Endometrial microvascular endothelial cells (primary cell): ENCODE measurements at regions not wholly inside any gene's neighbourhood (a gene's known extent, or its start where the extent isn't known, plus 50 kb on each side); places are given as distances from the start of the nearest gene placed in this dataset.
"Not testable (repeated sequence)": the region's sequence is repeated elsewhere in the genome, so short reads cannot be mapped to it uniquely, and the experiment has no call there.

Experiments
- in situ Hi-C: cut with HindIII; loops from 2 replicates; pipeline ENCODE4 v1.10.0; 2017; ENCODE audit warnings: low sequenced_read_pairs, low pct_unique_long_range_greater_than_20kb; ENCODE audit errors: inconsistent ontology term

DNA sequence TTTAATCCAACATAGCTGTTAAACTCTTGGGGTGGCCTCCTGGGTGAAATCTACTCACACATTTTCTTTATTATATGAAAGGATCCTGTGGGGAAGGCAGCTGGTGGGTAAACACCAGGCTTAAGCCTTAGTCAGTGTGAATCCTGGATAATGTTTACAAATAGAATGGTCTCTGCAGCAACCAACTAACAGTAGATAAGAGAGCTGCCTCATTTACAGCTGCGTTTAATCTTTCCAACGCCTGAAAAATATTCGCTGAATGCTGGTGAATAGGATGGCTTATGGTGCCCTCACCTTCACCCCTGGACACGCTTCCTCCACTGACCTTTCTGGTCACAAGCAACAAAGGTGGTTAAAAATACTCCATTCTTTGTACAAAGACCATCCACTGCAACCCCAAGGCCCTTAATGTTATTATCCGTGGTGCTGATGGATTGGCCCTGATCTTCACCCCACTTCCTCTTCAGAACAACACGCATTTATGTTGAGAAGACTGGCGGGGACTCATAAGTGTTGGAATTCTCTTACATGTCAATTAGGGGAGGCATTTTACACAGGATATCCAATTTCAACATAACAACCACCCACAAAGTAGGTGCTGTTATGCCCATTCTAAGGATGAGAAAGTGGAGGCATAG lies 120.0 kb upstream of the FRMD4B start:
- in situ Hi-C loops: no loop called here

DNA sequence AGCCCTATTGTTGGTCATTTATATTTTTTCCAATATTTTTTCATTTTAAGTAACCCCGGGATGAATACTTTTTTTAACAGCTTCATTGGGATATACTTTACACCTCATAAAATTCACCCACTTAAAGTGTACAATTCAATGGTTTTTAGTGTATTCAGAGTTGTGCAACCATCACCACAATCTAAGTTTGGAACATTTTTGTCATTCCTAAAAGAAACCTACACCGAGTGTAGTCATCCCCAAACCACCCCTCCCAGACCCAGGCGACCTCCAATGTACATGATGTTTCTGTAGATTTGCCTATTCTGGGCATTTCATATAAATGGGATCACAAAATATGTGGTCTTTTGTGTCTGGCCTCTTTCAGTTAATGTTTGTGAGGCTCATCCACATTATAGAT lies 118.3 kb upstream of the FRMD4B start:
- in situ Hi-C loops: no loop called here

DNA sequence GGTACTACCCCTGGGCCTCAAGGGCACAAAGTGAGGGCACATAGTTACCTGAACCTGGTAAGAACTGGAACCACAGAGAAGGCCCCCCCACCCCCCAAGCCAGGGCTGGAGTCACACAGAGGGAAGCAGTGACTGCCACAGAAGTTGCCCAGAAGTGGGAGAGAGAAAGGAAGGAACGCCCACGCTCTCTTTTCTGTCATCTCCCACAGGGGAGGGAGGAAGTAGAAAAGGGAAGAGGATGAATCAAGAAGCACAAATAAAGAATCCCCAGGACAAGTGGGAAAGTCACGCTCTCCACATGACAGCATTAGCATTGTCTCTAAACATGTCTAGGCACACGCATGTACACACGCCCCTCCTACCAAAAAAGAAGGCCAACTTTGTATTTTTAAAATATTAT lies 114.7 kb upstream of the FRMD4B start:
- in situ Hi-C loops: no loop called here

DNA sequence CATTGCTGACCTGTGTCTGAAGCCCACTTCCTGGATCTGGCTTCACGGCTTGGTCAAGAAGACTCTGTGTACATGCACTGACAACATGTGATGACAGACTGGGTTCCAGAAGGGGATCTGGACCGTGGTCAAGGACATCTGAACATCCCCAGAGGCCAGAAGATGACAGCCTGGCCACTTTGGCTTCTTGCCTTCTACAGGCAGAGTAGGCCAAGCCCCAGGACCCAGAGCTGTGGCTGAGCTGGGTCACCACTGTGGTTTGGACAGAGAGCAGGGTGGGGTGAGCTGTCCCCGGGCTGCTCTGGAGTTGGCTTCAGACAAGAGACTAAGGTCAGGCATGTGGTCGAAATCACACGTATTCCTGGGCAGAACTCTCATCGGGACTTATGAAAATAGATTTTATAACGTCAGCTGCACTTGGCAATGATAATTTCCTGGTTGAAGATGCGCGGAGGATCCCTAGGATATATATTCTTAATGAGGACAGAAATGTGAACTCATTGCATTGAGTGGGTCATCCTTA lies 114.1 kb upstream of the FRMD4B start:
- in situ Hi-C loops: no loop called here

DNA sequence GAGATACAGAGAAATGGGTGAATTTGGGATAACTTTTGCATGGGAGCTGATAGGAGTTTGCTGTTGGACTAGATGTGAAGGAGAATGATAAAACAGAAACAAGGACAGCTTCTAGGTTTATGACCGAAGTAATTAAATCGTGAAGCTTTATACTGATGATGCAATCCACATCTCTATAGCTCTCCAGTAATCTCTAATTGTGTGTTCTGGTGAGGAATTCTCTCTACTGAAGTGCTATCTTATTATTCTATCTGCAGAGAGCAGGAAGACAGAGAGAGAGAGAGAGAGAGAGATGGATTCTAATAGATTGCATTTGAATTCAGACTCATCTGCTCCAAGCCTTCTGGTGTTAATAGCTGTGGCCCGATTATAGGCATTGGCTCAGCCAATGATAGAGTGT lies 113.5 kb upstream of the FRMD4B start:
- in situ Hi-C loops: no loop called here

DNA sequence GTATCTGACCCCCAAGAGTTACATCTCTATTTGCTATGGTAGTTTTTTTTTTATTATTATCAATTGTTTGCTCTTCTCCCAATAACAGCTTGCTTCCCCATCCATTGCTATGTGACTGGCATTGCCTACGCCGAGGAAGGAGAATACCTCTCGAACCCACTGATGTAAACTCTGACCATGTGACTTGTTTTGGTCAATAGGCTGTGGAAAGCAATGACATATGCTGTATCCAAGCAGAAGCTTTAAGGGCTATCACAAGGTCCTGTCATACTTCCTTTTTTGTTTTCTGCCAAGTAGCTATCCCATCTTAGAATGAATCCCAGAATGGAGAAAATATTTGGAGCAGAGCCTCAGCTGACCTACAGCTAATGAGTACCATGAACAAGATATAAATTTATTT lies 111.0 kb upstream of the FRMD4B start:
- in situ Hi-C loops: no loop called here

DNA sequence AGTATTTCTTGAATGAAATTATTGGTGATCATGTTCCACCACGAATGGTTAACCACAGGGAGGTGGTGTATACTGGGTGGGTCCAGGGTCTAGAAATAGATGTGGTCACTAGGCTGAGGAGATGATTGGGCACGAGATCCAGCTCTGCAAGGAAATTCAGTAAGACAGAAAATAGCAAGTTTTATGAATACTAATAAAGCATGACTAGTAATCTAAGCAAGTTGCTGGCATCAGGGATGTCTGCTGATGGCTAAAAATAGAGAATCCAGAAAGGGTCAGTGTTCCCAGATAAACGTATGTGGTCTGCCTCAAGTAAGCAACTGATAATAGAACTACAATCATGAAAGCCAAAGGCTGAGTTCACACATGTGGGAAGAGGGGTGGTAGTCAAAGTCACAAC lies 108.3 kb upstream of the FRMD4B start:
- in situ Hi-C loops: no loop called here

DNA sequence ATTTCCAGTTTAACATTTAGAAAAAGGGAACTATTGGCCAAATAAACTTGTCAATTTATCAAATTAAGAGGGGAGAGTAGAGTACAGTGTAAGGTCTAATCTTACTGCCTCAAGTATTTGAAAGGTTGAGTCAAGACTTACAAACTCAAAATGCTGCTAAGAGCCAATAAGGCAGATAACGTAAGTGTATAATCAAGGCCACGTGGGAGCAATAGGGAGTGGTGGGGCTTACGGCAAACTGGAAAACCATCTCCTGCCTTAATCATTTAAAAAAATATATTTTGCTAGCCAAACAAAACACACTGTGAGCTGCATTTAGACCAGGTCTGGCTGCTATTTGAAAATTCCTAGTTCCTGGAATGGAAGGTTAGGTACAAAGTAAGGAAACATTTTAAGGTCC lies 107.3 kb upstream of the FRMD4B start:
- in situ Hi-C loops: no loop called here

DNA sequence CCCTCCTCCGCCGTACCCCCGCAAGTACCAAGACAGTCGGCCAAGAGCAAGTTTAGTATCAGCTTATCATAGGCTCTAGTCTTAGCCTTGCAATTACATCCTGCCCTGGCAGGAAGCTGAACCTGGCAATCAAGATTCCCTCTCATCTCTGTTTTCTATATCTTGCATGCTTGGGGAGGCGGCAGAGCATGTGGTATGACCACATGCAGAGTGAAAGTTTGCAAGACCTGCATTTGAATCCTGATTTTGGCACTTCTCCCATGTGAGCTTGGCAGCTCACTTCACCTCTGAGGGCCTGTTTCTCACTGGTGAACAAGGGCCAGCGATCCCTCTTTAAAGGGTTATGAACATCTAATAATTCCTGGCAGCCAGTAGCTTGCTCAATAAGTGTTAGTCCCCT lies 106.1 kb upstream of the FRMD4B start:
- in situ Hi-C loops: no loop called here

DNA sequence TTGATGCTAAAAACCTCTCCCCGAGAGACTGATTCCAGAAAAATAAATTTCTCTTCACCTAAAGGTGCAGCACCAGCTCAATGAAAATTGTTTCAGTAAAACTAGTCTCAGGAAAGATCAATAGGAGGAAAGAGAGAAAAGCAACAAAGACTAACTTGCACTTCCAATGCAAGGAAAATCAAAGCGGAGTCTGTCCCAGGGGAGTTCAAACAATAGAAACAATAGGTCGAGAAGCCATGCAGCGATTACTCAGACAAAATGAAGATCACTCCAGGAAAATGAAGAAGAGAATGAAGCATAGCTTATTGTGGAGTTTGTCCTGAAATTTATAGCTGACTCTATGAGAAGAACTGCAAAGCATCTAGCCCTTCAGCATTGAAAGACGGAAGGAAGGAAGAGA lies 105.1 kb upstream of the FRMD4B start:
- in situ Hi-C loops: no loop called here

DNA sequence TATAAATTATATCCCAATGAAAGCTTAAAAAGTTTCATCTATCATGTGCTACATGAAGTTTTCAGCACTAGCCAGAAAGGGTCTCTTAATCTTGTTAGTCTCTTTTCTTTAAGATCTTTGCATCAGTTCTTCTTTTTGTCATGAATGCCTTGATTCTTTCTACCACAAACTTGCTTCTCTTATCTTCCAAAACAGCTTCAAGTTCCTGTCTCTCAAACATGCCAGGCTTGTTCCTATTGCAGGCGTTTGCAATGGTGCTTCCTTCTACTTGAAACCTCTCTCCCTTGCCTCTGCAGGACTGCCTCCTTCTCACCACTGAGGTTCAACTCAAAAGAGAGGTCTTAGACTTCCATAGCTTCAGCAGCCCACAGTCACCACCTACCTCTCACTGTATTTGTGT lies 104.3 kb upstream of the FRMD4B start:
- in situ Hi-C loops: no loop called here

DNA sequence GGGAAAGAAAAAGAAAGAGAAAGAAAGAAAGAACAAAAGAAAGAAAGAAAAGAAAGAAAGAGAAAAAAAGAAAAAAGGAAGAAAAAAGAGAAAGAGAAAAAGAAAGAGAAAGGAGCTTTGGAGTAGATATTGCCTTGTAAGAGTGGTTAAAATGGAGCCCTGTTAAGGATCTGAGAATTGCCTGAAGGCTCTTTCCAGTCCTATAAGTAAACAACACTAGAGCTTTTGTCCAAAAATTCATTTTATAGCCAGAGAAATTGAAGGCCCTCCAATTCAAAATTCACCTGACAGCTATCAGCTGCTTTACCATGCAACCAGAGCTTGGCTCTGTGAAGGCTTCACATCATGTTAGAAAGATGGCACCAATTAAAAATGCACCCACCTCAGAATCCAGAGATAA lies 102.1 kb upstream of the FRMD4B start:
- in situ Hi-C loops: no loop called here

DNA sequence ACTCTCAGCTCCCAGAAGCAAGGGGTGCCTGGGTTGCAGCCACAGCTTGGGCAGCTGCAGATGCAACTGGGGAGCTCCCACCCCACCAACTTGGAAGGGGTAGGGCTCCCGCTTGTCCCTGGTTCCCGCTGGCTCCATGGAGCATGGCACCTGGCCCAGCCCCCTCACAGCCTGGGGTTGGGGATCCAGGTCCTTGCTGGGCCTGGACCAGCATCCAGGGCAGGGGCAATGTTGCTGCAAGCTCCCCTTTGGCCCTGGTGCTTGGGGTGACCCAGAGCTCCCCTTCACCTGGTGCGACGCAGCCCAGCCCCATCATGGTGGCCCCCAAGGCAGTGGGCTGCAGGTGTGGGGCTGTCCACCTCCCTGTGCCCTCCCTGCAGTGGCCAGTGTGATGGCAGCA lies 99.6 kb upstream of the FRMD4B start:
- in situ Hi-C loops: no loop called here

DNA sequence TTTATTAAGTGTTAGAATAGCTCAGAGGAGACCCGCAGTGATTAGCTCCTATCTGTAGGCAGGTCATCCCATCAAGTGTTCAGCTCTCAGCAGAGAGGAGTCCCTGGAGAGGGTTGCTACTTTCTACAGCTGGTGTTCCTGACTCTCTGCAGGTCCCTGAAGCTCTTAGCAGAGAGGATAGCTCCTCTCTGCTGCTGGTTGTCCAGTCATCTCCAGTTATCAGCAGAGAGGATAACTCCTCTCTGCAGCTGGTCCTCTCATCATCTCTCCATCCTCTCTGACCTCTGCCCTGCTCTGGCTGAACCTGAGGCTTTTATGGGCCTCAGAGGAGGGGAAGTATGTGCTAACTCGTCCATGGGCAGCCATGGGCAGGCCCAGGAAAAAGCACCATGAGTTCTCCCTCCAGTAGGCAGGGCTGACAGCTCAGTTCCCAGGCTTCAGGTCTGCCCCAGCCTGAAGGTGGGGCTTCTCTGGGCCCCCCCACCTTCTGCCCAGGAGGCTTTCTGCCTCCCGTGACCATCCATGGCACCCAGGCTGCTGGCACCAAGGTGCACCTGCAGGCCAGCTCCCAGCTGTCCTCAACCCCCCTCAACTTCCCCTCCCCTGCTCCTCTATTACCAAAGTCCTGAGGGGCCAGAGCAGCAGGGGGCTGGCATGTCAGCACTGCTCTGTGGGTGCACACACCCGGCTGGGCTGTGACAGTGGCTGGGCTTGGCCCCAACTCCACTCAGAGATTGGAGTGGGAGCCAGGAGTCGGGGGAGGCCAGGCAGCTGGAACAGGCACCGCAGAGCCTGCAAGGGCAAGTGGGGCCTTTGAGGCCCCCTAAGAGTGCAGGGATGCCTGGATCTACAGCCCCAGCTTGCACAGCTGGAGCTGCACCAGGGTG lies 98.9 kb upstream of the FRMD4B start:
- in situ Hi-C loops: no loop called here

DNA sequence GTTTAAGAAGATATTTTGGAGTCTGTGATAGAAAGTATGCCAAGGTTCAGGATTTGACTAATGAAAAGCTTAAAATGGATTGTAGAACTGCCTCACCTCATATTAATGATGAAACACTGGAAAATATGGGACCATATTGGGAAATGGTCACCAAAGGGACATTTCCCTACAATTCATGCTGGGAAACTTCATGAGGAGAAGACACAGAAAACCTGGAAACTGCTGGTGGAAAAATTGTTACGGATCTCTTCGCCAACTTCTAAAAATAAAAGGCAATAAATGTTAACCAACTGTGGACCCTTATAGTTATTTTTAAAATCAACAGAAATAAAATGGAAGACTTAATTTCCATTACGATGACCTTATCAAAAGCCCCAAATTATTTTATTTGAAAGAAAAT lies 97.6 kb upstream of the FRMD4B start:
- in situ Hi-C loops: no loop called here

DNA sequence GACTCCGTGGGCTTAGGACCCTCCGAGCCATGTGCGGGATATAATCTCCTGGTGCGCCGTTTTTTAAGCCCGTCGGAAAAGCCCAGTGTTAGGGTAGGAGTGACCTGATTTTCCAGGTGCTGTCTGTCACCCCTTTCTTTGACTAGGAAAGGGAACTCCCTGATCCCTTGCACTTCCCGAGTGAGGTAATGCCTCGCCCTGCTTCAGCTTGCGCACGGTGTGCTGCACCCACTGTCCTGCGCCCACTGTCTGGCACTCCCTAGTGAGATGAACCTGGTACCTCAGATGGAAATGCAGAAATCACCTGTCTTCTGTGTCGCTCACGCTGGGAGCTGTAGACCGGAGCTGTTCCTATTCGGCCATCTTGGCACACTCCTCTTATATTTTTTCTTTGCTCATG lies 95.1 kb upstream of the FRMD4B start:
- in situ Hi-C loops: not testable (repeated sequence)

DNA sequence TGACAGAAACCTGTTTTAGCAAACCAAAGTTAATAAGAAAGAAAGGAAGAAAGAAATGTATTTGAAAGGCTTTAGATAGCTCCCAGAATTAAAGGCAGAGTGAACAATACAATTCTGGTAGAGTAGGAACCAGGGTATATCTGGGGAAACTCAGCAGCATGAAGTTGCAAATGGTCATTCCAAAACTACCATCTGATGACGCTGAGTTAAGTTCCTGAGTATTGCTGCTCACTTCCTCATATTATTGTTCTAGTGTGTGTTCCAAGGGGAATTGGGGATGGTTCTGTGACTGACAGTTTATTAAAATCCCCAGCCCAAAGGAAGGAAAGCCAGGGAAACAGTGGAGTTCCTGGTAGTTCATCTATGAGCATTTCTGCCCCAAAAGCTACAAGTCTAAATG lies 88.3 kb upstream of the FRMD4B start:
- in situ Hi-C loops: no loop called here

DNA sequence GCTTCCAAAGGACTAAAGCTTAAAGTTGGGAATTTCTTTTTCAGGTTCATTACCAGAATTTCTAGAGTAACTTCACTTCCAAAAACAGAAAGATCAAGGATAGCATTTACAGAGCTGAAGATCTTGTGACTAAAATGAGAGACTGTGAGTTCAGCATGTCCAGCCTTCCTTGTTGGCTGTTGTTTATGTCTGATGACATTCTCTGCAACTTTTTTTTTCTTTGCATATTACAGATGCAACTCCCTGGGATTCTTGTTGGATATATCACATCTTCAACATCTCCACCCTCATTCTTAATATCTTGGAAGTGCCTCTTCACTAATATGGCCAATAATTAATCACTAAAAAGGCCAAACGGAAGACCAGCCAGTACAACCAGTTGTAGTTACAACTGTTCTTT lies 86.2 kb upstream of the FRMD4B start:
- in situ Hi-C loops: no loop called here

DNA sequence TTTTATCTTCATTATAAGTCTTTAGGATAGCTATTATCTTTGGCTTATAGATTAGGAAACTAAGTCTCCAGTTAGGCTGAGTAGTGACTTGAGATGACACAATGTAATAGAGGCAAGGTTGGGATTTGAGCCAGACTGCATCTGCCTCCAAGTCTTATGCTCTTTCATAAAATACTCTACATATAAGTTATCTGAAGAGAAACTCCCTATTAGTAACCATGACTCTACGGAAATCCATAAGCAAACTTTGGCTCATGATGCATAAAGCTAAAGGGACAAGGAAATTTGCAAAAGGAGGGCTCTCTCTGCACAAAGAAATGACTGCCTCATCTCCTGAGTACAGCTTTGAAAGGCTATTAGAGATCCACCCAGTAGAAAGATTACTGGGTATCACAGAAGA lies 77.6 kb upstream of the FRMD4B start:
- in situ Hi-C loops: no loop called here

DNA sequence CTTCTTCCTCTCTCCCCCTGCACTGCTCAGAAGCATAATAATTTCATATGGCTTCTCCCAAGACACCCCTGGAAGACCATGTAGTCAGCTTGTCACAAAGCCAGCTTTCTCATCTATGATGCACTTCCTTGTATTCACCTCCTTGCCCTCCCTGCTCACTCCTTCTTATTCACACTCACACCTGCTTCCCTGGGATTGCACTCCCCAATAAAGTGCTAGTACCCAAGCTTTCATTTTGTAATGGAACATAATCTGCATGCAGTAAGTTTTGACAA lies 76.9 kb upstream of the FRMD4B start:
- in situ Hi-C loops: no loop called here
